ENCODE measurements at regions not wholly inside any gene's neighbourhood (a gene's known extent, or its start where the extent isn't known, plus 50 kb on each side); places are given as distances from the start of the nearest gene placed in this dataset.

DNA sequence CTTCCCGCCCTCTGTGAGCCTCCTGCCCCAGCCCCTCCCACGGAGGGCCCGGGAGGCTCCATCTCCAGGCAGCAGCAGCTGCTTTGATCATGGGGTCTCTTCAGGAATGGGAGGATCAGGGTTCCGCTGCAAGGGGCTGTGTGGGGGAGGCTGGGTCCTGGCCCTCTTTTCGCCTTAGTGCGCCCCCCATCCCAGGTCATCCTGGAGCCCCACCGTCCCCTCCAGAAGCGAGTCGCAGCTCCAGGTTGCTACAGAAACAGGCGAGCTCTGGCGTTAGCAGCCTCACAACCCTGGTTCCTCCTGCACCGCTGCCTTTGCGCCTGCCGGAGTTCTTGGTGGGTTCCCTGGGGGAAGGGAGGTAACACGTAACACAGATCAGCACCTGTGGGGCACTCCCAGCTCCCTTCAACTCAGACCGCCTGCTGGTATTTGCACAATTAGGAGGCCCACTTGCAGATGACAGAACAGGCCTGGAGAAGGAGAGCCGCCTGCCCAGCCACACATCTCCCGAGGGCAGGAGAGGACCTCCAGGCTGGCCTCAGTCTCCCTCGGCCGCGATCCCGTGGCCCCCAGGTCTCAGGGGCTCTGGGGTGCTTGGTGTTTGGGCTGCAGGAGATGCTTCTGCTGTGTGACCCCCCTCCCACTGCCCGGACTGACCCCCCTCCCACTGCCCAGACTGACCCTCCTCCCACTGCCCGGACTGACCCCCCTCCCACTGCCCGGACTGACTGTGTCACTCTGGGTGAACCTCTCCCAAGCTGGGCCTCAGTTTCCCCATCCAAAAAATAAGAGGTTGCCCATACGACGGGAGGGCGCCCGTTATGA lies 64.2 kb upstream of the ADRA2C start:
- Mint-ChIP-seq H3K36me3 (ENCODE audit: insufficient read depth, unreplicated experiment) (no peaks in the 10 kb centered on the region), H3K27ac (ENCODE audit: unreplicated experiment) (no peak overlapping the region), H3K9me3 (ENCODE audit: unreplicated experiment) (no peaks in the 10 kb centered on the region), H3K27me3 (ENCODE audit: insufficient read depth, unreplicated experiment) (peaks cover 3% of the 10 kb centered on the region), H3K4me3 (ENCODE audit: unreplicated experiment) (no peak overlapping the region), H3K4me1 (ENCODE audit: low read depth, unreplicated experiment) (no peaks in the 10 kb centered on the region)
- Histone ChIP-seq H3K9me3 (no peaks in the 10 kb centered on the region), H3K36me3 (ENCODE audit: control insufficient read depth, insufficient read depth, low read length) (no peaks in the 10 kb centered on the region), H3K4me1 (no peaks in the 10 kb centered on the region), H3K27me3 (replicated peaks; ENCODE audit: control insufficient read depth, insufficient read depth, low read length) (no peaks in the 10 kb centered on the region), H3K4me3 (ENCODE audit: low read depth, low read length) (no peak overlapping the region)
- POLR2A ChIA-PET = no interaction called here
- intact Hi-C loops (cut with micrococcal nuclease; ENCODE audit: unreplicated experiment) = no loop called here
- DNase-seq = no peak
- CTCF ChIA-PET = no interaction called here
- BruUV-seq (replicated peaks) = no TSS peak
- TF ChIP-seq, protein P1, sequence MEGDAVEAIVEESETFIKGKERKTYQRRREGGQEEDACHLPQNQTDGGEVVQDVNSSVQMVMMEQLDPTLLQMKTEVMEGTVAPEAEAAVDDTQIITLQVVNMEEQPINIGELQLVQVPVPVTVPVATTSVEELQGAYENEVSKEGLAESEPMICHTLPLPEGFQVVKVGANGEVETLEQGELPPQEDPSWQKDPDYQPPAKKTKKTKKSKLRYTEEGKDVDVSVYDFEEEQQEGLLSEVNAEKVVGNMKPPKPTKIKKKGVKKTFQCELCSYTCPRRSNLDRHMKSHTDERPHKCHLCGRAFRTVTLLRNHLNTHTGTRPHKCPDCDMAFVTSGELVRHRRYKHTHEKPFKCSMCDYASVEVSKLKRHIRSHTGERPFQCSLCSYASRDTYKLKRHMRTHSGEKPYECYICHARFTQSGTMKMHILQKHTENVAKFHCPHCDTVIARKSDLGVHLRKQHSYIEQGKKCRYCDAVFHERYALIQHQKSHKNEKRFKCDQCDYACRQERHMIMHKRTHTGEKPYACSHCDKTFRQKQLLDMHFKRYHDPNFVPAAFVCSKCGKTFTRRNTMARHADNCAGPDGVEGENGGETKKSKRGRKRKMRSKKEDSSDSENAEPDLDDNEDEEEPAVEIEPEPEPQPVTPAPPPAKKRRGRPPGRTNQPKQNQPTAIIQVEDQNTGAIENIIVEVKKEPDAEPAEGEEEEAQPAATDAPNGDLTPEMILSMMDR (IDR thresholded peaks at IDR 0.05; ENCODE audit: insufficient read depth in 1 of 2, low read depth in 1 of 2, low read length in 1 of 2, severe bottlenecking in 1 of 2, unreplicated experiment in 1 of 2) = no peak

DNA sequence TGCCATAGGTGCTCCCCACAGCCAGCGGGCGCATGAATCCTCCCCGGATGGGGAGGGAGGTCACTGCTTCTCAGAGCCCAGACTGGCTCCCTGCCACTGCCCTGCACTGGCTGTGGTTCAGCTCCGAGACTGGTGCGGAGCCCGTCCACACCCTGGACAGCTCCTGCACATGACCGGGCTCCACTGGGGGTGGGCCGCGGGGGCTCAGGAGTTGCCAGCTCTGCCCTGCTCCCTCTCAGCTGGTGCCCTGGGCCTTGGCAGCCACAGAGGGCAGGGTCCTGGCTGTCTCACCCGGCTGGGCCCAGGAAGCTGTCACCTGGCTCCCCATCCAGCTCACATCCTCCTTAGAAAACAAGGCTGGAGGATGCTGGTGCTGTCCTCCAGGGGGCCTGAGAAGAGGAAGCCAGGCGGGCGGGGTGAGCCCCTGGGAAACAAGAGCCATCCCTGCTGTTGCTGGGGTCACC lies 64.9 kb upstream of the ADRA2C start:
- CTCF ChIA-PET = no interaction called here

DNA sequence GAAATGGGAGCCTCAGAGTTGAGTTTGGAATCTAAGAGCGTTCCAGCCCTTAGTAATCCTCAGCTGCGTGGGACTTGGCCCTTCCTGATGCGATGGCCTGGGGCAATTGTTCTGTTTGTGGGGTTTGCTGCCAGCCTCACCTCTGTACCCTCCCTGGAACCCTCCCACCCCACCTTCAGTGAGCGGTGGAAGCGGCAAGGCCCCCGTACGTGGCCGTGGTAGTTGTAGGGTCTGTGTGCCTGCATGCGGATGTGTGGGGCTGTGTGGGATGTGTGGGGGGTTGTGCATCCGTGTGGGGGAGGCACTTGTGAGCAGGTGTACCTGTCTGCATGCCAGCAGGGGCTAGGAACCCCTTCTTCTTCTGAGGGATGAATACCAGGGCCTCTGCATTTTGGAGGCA lies 65.4 kb upstream of the ADRA2C start:
- Mint-ChIP-seq H3K9me3 (ENCODE audit: unreplicated experiment) (no peaks in the 10 kb centered on the region), H3K4me1 (ENCODE audit: low read depth, unreplicated experiment) (no peaks in the 10 kb centered on the region), H3K36me3 (ENCODE audit: insufficient read depth, unreplicated experiment) (no peaks in the 10 kb centered on the region), H3K27me3 (ENCODE audit: insufficient read depth, unreplicated experiment) (peaks cover 3% of the 10 kb centered on the region), H3K27ac (ENCODE audit: unreplicated experiment) (no peak overlapping the region), H3K4me3 (ENCODE audit: unreplicated experiment) (no peak overlapping the region)
- CTCF ChIA-PET = no interaction called here
- 0 out of 2 replicates have a peak, but pooled peaks cover 1% of the 10 kb centered on the region for H3K9me3 ChIP-seq
- TF ChIP-seq, protein P1 (IDR thresholded peaks at IDR 0.05; ENCODE audit: insufficient read depth in 1 of 2, low read depth in 1 of 2, low read length in 1 of 2, severe bottlenecking in 1 of 2, unreplicated experiment in 1 of 2) = no peak
- BruUV-seq (replicated peaks) = no TSS peak
- H3K36me3 ChIP-seq (ENCODE audit: control insufficient read depth, insufficient read depth, low read length) = no peaks in the 10 kb centered on the region
- H3K4me1 ChIP-seq = no peaks in the 10 kb centered on the region
- DNase-seq = no peak
- POLR2A ChIA-PET = interaction anchor here (0.6 kb wide), 1 partner anchor 908 kb away, joined by 4 read pairs; the partner anchor contains the start of gene SH3BP2
- intact Hi-C loops (cut with micrococcal nuclease; ENCODE audit: unreplicated experiment) = no loop called here
- H3K4me3 ChIP-seq (ENCODE audit: low read depth, low read length) = no peak overlapping the region
- no peaks in the 10 kb centered on the region for H3K27me3 ChIP-seq (replicated peaks; ENCODE audit: control insufficient read depth, insufficient read depth, low read length)

More for the DNA sequence above, 64.9 kb upstream of the ADRA2C start:
- DNase-seq = no peak
- Mint-ChIP-seq H3K27ac (ENCODE audit: unreplicated experiment) (no peak overlapping the region), H3K36me3 (ENCODE audit: insufficient read depth, unreplicated experiment) (no peaks in the 10 kb centered on the region), H3K4me1 (ENCODE audit: low read depth, unreplicated experiment) (no peaks in the 10 kb centered on the region), H3K9me3 (ENCODE audit: unreplicated experiment) (no peaks in the 10 kb centered on the region), H3K4me3 (ENCODE audit: unreplicated experiment) (no peak overlapping the region), H3K27me3 (ENCODE audit: insufficient read depth, unreplicated experiment) (peaks cover 3% of the 10 kb centered on the region)
- Histone ChIP-seq H3K27me3 (replicated peaks; ENCODE audit: control insufficient read depth, insufficient read depth, low read length) (no peaks in the 10 kb centered on the region), H3K9me3 (no peaks in the 10 kb centered on the region), H3K36me3 (ENCODE audit: control insufficient read depth, insufficient read depth, low read length) (no peaks in the 10 kb centered on the region), H3K4me3 (ENCODE audit: low read depth, low read length) (no peak overlapping the region), H3K4me1 (no peaks in the 10 kb centered on the region)
- intact Hi-C loops (cut with micrococcal nuclease; ENCODE audit: unreplicated experiment) = no loop called here
- POLR2A ChIA-PET = no interaction called here
- BruUV-seq (replicated peaks) = no TSS peak
- TF ChIP-seq, protein P1 (IDR thresholded peaks at IDR 0.05; ENCODE audit: insufficient read depth in 1 of 2, low read depth in 1 of 2, low read length in 1 of 2, severe bottlenecking in 1 of 2, unreplicated experiment in 1 of 2) = no peak
